GM12865 (cell line): ENCODE measurements at regions not wholly inside any gene's neighbourhood (a gene's known extent, or its start where the extent isn't known, plus 50 kb on each side); places are given as distances from the start of the nearest gene placed in this dataset.

Source experiments
- DNase-seq: peaks from one replicate; pipeline ENCODE4 v3.0.0; 2010; ENCODE audit warnings: low read depth
- H3K4me3 ChIP-seq: 2 replicates; pipeline ENCODE4 v1.5.1; 2011; ENCODE audit warnings: mild to moderate bottlenecking, low read depth, low read length, control low read depth
- TF ChIP-seq, protein P1 (sequence below): IDR thresholded peaks from 2 replicates; pipeline ENCODE4 v1.5.1; 2011; ENCODE audit warnings: low read length, control low read depth, low read depth, inconsistent platforms; ENCODE audit not compliant: insufficient read depth; ENCODE audit errors: missing control alignments

DNA sequence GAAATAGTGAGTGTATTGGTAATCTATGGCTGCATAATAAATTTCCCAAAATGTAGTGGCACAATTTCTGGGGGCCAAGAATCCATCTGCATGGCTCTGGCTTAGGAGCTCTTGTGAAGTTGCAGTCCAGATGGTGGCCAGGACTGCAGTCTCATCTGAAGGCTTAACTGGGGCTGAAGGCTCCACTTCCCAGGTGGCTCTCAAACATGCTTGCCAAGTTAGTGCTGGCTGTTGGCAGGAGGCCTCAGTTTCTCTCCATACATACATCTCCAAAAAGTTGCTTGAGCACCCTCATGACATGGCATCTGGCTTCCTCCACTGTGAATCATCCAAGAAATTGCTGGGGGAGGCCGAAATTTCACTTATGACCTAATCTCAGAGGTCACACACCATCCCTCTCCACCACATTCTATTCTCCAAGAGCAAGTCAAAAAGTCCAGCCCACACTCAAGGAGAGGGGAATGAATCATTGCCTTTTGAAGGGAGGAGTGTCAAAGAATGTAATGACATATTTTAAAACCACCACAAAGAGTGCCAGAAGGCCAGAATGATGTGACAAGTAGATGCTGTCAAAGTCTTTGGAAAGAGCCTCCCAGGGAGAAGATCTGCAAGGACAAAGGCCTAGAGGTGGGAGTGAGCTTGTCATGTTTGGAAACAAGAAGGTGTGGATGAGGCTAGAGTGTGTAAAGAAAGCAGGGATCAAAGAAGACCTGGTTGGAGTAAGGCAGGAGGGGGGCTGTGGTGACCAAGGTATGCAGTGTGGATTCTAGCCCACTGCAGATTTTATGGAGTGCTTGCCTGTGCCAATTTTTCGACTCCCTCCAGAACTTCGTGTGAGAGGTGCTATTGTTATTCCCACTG lies 566.2 kb downstream of the MIAT start:
- no peak for DNase-seq
- TF ChIP-seq, protein P1, sequence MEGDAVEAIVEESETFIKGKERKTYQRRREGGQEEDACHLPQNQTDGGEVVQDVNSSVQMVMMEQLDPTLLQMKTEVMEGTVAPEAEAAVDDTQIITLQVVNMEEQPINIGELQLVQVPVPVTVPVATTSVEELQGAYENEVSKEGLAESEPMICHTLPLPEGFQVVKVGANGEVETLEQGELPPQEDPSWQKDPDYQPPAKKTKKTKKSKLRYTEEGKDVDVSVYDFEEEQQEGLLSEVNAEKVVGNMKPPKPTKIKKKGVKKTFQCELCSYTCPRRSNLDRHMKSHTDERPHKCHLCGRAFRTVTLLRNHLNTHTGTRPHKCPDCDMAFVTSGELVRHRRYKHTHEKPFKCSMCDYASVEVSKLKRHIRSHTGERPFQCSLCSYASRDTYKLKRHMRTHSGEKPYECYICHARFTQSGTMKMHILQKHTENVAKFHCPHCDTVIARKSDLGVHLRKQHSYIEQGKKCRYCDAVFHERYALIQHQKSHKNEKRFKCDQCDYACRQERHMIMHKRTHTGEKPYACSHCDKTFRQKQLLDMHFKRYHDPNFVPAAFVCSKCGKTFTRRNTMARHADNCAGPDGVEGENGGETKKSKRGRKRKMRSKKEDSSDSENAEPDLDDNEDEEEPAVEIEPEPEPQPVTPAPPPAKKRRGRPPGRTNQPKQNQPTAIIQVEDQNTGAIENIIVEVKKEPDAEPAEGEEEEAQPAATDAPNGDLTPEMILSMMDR, result no peak
- H3K4me3 ChIP-seq, result no peak overlapping the region

DNA sequence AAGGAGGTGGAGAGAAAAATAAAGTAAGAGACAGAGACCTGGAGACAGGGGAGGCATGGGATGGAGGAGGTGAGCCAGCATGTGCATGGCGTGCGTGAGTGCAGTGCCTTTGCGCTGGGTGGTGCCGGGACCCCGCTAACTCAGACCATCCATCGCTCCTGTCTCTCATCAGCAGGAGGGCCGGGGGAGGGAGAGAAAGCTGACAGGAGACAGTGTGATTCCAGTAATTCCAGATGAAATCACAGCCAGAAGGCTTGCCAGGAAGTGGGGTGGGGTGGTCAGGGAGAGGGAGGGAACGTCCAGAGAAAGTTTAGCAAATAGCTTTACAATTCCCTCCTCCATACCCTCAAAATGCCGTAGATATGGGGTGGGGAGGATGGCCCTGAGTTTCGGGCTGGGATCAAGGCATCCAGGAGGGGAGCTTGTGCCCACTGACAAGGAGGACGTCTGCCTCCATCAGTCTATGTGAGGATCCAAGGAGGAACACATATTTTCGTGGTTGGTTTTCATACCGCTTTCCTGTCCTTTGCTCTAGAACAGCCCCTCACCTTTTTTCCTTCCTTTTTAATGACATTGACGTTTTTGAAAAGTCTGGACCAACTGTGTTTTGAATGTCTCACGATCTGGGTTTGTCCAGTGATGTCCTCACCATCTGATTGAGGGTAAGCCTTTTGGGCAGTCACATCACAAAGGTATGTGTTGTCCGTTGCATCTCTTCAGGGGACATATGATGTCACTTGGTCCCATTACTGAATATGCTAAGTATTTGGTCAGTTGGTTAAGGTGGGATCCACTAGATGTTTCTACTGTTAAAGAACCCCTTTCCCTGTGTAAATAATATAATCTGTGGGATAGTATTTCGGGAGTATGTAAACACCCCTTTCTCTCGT lies 567.3 kb downstream of the MIAT start:
- DNase-seq, result no peak
- H3K4me3 ChIP-seq, result no peak overlapping the region
- TF ChIP-seq, protein P1, result no peak

DNA sequence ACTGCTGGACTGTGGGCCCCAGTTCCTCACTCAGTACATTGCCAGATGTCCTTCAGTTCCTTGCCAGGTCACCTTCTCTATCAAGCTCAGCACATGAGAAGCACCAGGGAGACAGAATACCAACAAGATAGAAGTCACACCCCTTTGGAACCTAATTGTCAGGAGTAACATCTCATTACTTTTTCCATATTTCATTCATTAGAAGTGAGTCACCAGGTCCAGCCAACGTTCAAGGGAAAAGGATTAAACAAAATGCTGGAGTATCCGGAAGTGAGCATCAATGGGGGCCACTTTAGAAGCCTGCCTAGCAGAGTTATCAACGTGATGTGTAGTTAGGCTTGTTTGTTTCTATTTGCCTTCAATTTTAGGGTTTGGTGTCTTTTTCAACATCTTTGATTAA lies 569.3 kb downstream of the MIAT start:
- no peak overlapping the region for H3K4me3 ChIP-seq
- TF ChIP-seq, protein P1, result no peak
- DNase-seq, result no peak

DNA sequence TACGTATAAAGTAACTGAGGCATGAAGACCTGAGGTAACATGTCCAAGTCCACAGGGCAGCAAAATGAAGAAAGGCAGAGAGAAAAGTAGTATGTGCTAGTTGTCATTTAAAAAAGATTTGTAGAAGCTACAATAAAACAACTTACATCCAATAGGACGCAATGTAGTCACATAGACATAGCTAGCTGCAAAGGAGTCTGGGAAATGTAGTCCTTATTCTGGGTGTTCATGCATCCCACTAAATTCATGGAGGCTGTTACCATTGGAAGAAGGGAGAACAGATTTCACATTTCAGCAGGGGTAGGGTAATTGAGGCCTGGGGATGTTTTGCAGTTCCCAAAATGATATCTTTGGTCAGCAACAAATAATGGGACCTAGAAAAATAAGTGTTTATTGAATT lies 571.4 kb downstream of the MIAT start:
- DNase-seq, result no peak
- TF ChIP-seq, protein P1, result no peak
- no peak overlapping the region for H3K4me3 ChIP-seq

DNA sequence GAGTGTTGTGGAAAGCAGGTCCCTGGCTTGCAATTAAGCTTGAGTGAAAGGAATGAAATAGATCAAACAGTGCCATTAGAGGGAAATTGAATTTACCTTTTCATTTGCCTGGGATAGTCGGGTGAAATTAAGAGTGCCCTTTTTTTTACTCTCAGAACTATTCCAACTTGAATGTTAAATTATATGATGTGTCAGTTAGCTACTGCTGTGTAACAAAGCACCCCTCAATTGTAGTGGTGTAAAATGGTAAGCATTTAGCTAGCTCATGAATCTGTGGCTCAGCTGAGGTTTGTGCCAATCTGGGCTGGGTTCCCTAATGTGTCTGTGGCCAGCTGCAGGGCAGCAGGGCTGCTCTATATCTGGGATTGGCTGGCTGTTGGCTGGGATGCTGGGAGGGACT lies 571.4 kb downstream of the MN1 start:
- H3K4me3 ChIP-seq, result no peak overlapping the region
- DNase-seq, result no peak
- TF ChIP-seq, protein P1, result no peak

DNA sequence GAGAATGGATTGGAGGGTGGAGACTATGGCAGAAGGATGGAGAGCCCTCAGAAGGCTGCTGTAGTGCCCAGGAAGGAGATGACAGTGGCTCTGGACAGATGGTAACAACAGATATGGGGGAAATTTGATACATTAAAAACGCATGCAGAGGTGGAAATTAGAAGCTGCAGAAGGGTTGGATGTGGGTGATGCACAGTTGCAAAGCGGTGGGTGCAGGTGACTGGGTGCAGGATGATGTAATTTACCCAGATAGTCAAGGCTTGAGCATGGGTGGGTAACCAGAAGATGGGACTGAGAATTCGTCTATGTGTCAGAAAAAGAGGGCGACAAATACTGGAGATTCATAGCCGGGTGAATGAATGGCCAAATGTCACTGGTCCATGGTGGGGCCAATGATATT lies 570.3 kb downstream of the MN1 start:
- no peak for DNase-seq
- TF ChIP-seq, protein P1, result no peak
- no peak overlapping the region for H3K4me3 ChIP-seq

DNA sequence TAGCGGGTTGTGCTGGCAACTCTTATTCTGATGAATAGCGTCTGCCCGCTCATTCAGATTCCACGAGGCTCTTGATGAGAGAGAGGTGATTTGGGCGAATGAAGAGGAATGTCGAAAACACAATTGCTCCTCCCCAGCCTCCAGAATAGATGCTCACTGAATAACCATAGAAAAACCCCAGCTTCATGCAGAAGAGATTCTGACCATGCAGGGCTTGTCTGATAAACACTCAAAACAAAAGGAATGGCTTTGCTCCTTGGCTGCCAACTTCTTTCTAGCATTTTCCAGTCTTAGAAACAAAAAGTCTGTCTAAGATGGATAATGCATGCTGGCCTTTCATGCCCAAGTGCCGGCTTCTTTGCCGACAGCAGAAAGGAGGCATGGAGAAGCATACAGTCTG lies 569.5 kb downstream of the MN1 start:
- no peak for DNase-seq

More for the DNA sequence above, 569.5 kb downstream of the MN1 start:
- no peak overlapping the region for H3K4me3 ChIP-seq
- TF ChIP-seq, protein P1, result no peak
